Islet precursor cell (in vitro differentiated cells): ENCODE measurements at regions not wholly inside any gene's neighbourhood (a gene's known extent, or its start where the extent isn't known, plus 50 kb on each side); places are given as distances from the start of the nearest gene placed in this dataset.

Experiments
- DNase-seq: peaks from one replicate; pipeline ENCODE4 v3.0.0-alpha.2; 2018

- DNase-seq: no peak
Observed at GRCh38 chr16:35516971-35517370, 2057.6 kb downstream of the TP53TG3F start.

GRCh38 chr16:35523991-35524390, 2064.6 kb downstream of the TP53TG3F start:
- DNase-seq: no peak

- no peak for DNase-seq
Observed at GRCh38 chr16:35525979-35526590, 2066.7 kb downstream of the TP53TG3F start.

- DNase-seq: no peak
Observed at GRCh38 chr16:35532576-35532975, 2073.2 kb downstream of the TP53TG3F start.

GRCh38 chr16:35533683-35534082, 2074.3 kb downstream of the TP53TG3F start:
- DNase-seq: no peak

- DNase-seq: no peak
Observed at GRCh38 chr16:35543486-35543885, 2084.1 kb downstream of the TP53TG3F start.

- DNase-seq: no peak
Observed at GRCh38 chr16:35552763-35553162, 2093.4 kb downstream of the TP53TG3F start.

- DNase-seq: no peak
Observed at GRCh38 chr16:35557731-35558130, 2098.3 kb downstream of the TP53TG3F start.

- no peak for DNase-seq
Observed at GRCh38 chr16:35559911-35560636, 2100.7 kb downstream of the TP53TG3F start.

- DNase-seq: no peak
Observed at GRCh38 chr16:35560637-35560984, 2101.2 kb downstream of the TP53TG3F start.

GRCh38 chr16:35561346-35561745, 2101.9 kb downstream of the TP53TG3F start:
- DNase-seq: no peak

GRCh38 chr16:35562471-35562870, 2103.1 kb downstream of the TP53TG3F start:
- no peak for DNase-seq

- DNase-seq: no peak
Observed at GRCh38 chr16:35562919-35563318, 2103.5 kb downstream of the TP53TG3F start.

GRCh38 chr16:35564148-35564547, 2104.7 kb downstream of the TP53TG3F start:
- no peak for DNase-seq

- DNase-seq: no peak
Observed at GRCh38 chr16:35564889-35565288, 2105.5 kb downstream of the TP53TG3F start.

- DNase-seq: no peak
Observed at GRCh38 chr16:35565626-35566025, 2106.2 kb downstream of the TP53TG3F start.

- DNase-seq: no peak
Observed at GRCh38 chr16:35569413-35569812, 2110.0 kb downstream of the TP53TG3F start.

GRCh38 chr16:35570946-35571345, 2111.5 kb downstream of the TP53TG3F start:
- no peak for DNase-seq

GRCh38 chr16:35572186-35572585, 2112.8 kb downstream of the TP53TG3F start:
- no peak for DNase-seq

- no peak for DNase-seq
Observed at GRCh38 chr16:35573407-35573806, 2114.0 kb downstream of the TP53TG3F start.

- DNase-seq: no peak
Observed at GRCh38 chr16:35574011-35574410, 2114.6 kb downstream of the TP53TG3F start.

GRCh38 chr16:35574454-35575431, 2115.3 kb downstream of the TP53TG3F start:
- DNase-seq: no peak

GRCh38 chr16:35575432-35575821, 2116.0 kb downstream of the TP53TG3F start:
- DNase-seq: no peak

GRCh38 chr16:35585411-35585810, 2126.0 kb downstream of the TP53TG3F start:
- DNase-seq: no peak
